ENCODE measurements at regions not wholly inside any gene's neighbourhood (a gene's known extent, or its start where the extent isn't known, plus 50 kb on each side); places are given as distances from the start of the nearest gene placed in this dataset.
"Not testable (repeated sequence)": the region's sequence is repeated elsewhere in the genome, so short reads cannot be mapped to it uniquely, and the experiment has no call there.

DNA sequence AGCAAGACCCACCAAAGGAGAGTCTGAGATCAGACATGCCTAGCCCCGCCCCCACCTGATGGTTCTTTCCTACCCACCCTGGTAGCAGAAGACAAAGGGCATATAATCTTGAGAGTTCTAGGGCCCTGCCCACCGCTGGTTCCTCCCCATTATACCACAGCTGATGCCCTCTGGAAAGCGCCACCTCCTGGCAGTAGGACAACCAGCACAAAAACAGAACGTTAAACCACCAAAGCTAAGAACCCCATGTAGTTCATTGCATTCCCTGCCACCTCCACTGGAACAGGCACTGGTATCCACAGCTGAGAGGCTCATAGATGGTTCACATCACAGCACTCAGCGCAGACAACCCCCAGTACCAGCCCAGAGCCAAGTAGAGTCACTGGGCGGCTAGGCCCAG, 81.2 kb upstream of the TRPC7 start:
- 91 to 95% methylated on average over 6 of the region's 6 CpGs for WGBS, 2 donors
- intact Hi-C loops (cut with DNase I; ENCODE audit: low total_unique reads): no loop called here
- no peak for TF ChIP-seq CTCF (IDR thresholded peaks at IDR 0.05)
- TF ChIP-seq POLR2A (IDR thresholded peaks at IDR 0.05): no peak

GRCh38 chr5:136444099-136444498, 78.8 kb upstream of the TRPC7 start:
- intact Hi-C loops (cut with DNase I; ENCODE audit: low total_unique reads); H3K4me3 ChIP-seq (ENCODE audit: low read depth, poor library complexity, severe bottlenecking); DNase-seq (ENCODE audit: low spot score in 2 of 2): not testable (repeated sequence)
- 86 to 92% methylated on average over 5 to 6 of the region's 12 CpGs for WGBS, 2 donors

More for the DNA sequence above, 81.2 kb upstream of the TRPC7 start:
- no peak for DNase-seq (ENCODE audit: low spot score in 2 of 2)
- H3K4me3 ChIP-seq (ENCODE audit: low read depth, poor library complexity, severe bottlenecking): no peak overlapping the region

DNA sequence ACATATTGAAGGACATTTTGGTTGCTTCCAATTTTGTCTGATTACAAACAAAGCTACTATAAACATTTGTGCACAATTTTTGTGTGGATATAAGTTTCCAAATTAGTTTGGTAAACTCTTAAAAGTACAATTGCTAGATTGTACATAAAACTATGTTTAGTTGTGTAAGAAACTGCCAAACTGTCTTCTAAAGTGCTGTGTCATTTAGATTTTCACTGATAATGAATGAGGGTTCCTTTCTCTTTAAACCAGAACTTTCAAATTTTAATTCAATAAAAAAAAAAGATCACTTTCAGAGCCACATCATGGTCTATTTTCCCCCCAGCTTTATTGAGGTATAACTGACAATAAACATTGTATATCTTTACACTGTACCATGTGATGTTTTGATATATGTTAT, 74.0 kb upstream of the TRPC7 start:
- DNase-seq (ENCODE audit: low spot score in 2 of 2): no peak

DNA sequence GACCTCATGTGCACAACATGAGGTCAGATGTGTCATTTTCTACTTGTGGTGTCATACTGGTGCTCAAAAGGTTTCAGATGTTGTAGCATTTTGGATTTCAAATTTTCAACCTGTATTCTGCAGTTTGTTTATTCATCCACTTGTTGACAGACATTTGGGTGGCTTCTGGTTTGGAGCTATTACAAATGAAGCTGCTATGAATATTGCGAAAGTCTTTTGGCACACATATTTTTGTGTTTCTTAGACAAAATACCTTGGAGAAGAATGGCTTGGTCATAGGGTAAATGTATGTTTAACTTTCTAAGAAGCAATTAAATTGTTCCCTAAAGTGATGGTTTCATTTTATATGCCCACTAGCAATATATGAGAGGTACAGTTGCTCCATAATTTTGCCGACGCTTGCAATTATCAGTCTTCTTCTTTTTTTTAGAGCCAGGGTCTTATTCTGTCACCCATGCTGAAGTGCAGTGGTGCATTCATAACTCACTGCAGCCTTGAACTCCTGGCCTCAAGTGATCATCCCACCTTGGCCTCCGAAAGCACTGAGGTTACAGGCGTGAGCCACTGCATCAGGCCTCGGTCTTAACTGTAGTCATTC, 70.7 kb upstream of the TRPC7 start:
- 86 to 89% methylated on average over 6 of the region's 6 CpGs for WGBS, 2 donors
- no peak for DNase-seq (ENCODE audit: low spot score in 2 of 2)
- intact Hi-C loops (cut with DNase I; ENCODE audit: low total_unique reads): no loop called here
- no peak overlapping the region for H3K4me3 ChIP-seq (ENCODE audit: low read depth, poor library complexity, severe bottlenecking)
- no peak for TF ChIP-seq POLR2A (IDR thresholded peaks at IDR 0.05)
- no peak for TF ChIP-seq CTCF (IDR thresholded peaks at IDR 0.05)

More for the DNA sequence above, 74.0 kb upstream of the TRPC7 start:
- intact Hi-C loops (cut with DNase I; ENCODE audit: low total_unique reads): no loop called here
- TF ChIP-seq POLR2A (IDR thresholded peaks at IDR 0.05): no peak
- no peak for TF ChIP-seq CTCF (IDR thresholded peaks at IDR 0.05)
- no peak overlapping the region for H3K4me3 ChIP-seq (ENCODE audit: low read depth, poor library complexity, severe bottlenecking)

- no peak overlapping the region for H3K4me3 ChIP-seq (ENCODE audit: low read depth, poor library complexity, severe bottlenecking)
- 73 to 84% methylated on average over 3 of the region's 3 CpGs for WGBS, 2 donors
- TF ChIP-seq CTCF (IDR thresholded peaks at IDR 0.05) (no peak), POLR2A (IDR thresholded peaks at IDR 0.05) (no peak)
- intact Hi-C loops (cut with DNase I; ENCODE audit: low total_unique reads): no loop called here
- no peak for DNase-seq (ENCODE audit: low spot score in 2 of 2)
These were observed 69.5 kb upstream of the TRPC7 start for GRCh38 chr5:136434795-136435194.

DNA sequence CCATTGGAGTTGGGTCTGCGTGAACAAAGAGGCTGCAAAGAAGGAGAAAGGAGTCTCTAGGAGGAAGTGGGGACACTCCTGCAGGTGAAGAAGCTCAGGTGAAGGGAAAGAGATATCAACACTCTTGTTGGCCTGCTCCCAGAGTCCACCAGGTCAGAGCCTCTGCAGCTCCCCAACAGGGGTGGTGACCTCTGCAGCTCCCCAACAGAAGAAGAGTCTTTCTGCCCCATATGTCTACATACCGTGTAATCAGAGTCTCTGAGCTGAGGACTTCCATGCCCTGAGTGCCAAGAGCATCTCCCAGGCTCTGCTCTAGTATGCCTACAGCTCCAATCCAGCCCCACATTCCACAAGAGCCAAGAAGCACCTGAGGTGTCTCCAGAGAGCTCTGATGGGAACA, 67.4 kb upstream of the TRPC7 start:
- DNase-seq (ENCODE audit: low spot score in 2 of 2): no peak
- 80 to 82% methylated on average over 2 of the region's 2 CpGs for WGBS, 2 donors
- TF ChIP-seq POLR2A (IDR thresholded peaks at IDR 0.05) (no peak), CTCF (IDR thresholded peaks at IDR 0.05) (no peak)
- intact Hi-C loops (cut with DNase I; ENCODE audit: low total_unique reads): no loop called here
- H3K4me3 ChIP-seq (ENCODE audit: low read depth, poor library complexity, severe bottlenecking): no peak overlapping the region

All from lower leg skin (tissue), 4 donors.